ENCODE measurements at regions not wholly inside any gene's neighbourhood (a gene's known extent, or its start where the extent isn't known, plus 50 kb on each side); places are given as distances from the start of the nearest gene placed in this dataset.

DNA sequence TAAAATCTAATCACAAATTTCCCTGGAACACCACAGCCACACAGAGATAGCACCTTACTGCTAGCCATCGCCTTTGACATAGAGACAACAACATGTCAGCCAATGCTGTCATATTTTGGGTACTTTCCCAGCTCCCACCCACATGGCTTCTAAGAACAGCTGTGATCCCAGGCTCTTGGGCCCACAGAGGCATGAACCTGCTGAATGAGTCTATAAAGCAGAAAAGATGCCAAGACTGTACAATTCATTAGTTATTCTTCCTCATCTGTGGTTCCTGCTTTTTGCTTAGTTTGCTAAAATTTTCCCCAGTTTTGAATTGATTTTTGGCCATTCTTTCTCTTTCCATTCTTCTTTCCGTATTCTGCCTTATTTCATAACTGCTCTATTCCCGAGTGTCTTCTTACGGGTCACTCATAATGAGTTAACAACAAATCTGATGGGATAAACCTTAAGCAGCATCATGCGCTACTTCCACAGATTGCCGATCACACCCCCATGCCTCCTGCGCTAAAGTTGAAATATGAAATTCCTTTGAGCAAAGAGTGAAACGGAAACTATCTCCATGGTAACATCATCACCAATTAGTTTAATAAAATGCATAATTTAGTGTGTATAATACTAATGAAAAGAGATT lies 327.3 kb upstream of the HSF2 start:
- no peak for TF ChIP-seq CTCF (IDR thresholded peaks at IDR 0.05; ENCODE audit: low read depth, low read length, poor library complexity, severe bottlenecking)
- TF ChIP-seq EZH2phosphoT487 (IDR thresholded peaks at IDR 0.05; ENCODE audit: borderline replicate concordance, low read length), result no peak

All from DOHH2 (cell line).